B cell (primary cell): ENCODE measurements at regions not wholly inside any gene's neighbourhood (a gene's known extent, or its start where the extent isn't known, plus 50 kb on each side); places are given as distances from the start of the nearest gene placed in this dataset.

Experiments
- ATAC-seq: fragments of 200-7000 bp; cut with Tn5 transposase; one replicate; pipeline ENCODE4 v1.10.0; 2021; ENCODE audit warnings: low read depth, mild to moderate bottlenecking, moderate number of reproducible peaks, moderate library complexity
- CTCF ChIA-PET: fragments of 350-600 bp; sonication (Branson Sonifier 250); formaldehyde crosslinking; loops from one replicate; lab custom pipeline; 2021; ENCODE audit warnings: antibody characterized with exemption, inconsistent platforms; lab: Charles Lee
- POLR2A ChIA-PET: fragments of 350-600 bp; sonication (Branson Sonifier 250); formaldehyde crosslinking; loops from one replicate; lab custom pipeline; 2021; ENCODE audit warnings: antibody characterized with exemption; lab: Charles Lee
- DNase-seq: peaks from one replicate; pipeline ENCODE4 v3.0.0; 2013
- H2AFZ ChIP-seq: 2 replicates; pipeline ENCODE4 v1.6.1; 2012; ENCODE audit warnings: mild to moderate bottlenecking, low read depth, low read length; ENCODE audit not compliant: insufficient read depth, poor library complexity, severe bottlenecking
- H3K27ac ChIP-seq, 2 donors: 1 replicate in 1 of 2; 2 replicates in 1 of 2; pipeline ENCODE4 v1.5.1; 2012 to 2013; ENCODE audit warnings: low read length in 2 of 2, mild to moderate bottlenecking in 2 of 2, moderate library complexity in 1 of 2
- H3K27me3 ChIP-seq, 4 experiments: fragments of 200-600 bp in 1 of 4; sonication (generic) in 1 of 4; replicated peaks in 1 of 4; 1 replicate in 2 of 4; 2 replicates in 2 of 4; pipeline versions ENCODE4 v1.6.1 to v1.7.0; 2013 to 2016; ENCODE audit warnings: low read length in 3 of 4, mild to moderate bottlenecking in 2 of 4, mixed read lengths in 1 of 4, moderate library complexity in 1 of 4; ENCODE audit not compliant: insufficient read depth in 4 of 4, control insufficient read depth in 3 of 4; ENCODE audit errors: control extremely low read depth in 1 of 4
- H3K36me3 ChIP-seq, 2 experiments: replicated peaks in 1 of 2; 1 replicate in 1 of 2; 2 replicates in 1 of 2; pipeline versions ENCODE4 v1.6.1 to v1.7.1; 2013; ENCODE audit warnings: low read length in 1 of 2; ENCODE audit not compliant: insufficient read depth in 2 of 2, control insufficient read depth in 1 of 2; ENCODE audit errors: control extremely low read depth in 1 of 2, extremely low read depth in 1 of 2
- H3K4me1 ChIP-seq, 2 donors: fragments of 200-600 bp in 1 of 2; sonication (generic) in 1 of 2; 1 replicate in 1 of 2; 2 replicates in 1 of 2; pipeline versions ENCODE4 v1.5.1 to v1.6.1; 2013 to 2017; ENCODE audit warnings: low read length in 2 of 2; ENCODE audit not compliant: control insufficient read depth in 2 of 2, insufficient read depth in 2 of 2
- H3K4me2 ChIP-seq: replicated peaks from 2 replicates; pipeline ENCODE3; 2012; ENCODE audit warnings: mild to moderate bottlenecking, low read depth, low read length; ENCODE audit not compliant: poor library complexity, severe bottlenecking
- H3K4me3 ChIP-seq, 5 experiments: fragments of 200-600 bp in 1 of 5; sonication (generic) in 1 of 5; 1 replicate in 3 of 5; 2 replicates in 2 of 5; pipeline versions ENCODE4 v1.5.1 to v1.7.0; 2011 to 2016; ENCODE audit warnings: low read length in 4 of 5, mild to moderate bottlenecking in 4 of 5, low read depth in 2 of 5, control low read depth in 1 of 5, moderate library complexity in 1 of 5; ENCODE audit not compliant: insufficient read depth in 1 of 5; ENCODE audit errors: control extremely low read depth in 1 of 5, extremely low read depth in 1 of 5
- H3K79me2 ChIP-seq: fragments of 200-600 bp; sonication (generic); one replicate; pipeline ENCODE4 v1.6.0; 2016; ENCODE audit warnings: low read length; ENCODE audit not compliant: control insufficient read depth, insufficient read depth
- H3K9ac ChIP-seq: fragments of 200-600 bp; sonication (generic); 2 replicates; pipeline ENCODE4 v1.6.1; 2017; ENCODE audit warnings: mild to moderate bottlenecking, low read length, moderate library complexity
- H3K9me3 ChIP-seq, 3 donors: one replicate each; pipeline versions ENCODE4 v1.6.1 to v1.7.1; 2013; ENCODE audit warnings: low read length in 2 of 3; ENCODE audit not compliant: control insufficient read depth in 2 of 3, insufficient read depth in 1 of 3; ENCODE audit errors: control extremely low read depth in 1 of 3
- H4K20me1 ChIP-seq: 2 replicates; pipeline ENCODE4 v1.6.0; 2012; ENCODE audit warnings: mild to moderate bottlenecking, low read length; ENCODE audit not compliant: insufficient read depth, control insufficient read depth, poor library complexity, severe bottlenecking
- H3K27ac Mint-ChIP-seq: one replicate; pipeline ENCODE4 v1.8.0; 2021; ENCODE audit warnings: mixed read lengths
- H3K27me3 Mint-ChIP-seq: one replicate; pipeline ENCODE4 v1.8.0; 2021; ENCODE audit warnings: mixed read lengths
- H3K4me1 Mint-ChIP-seq: one replicate; pipeline ENCODE4 v1.8.0; 2021; ENCODE audit warnings: mixed read lengths
- H3K4me3 Mint-ChIP-seq: one replicate; pipeline ENCODE4 v1.8.0; 2021; ENCODE audit warnings: mixed read lengths
- H3K9me3 Mint-ChIP-seq: one replicate; pipeline ENCODE4 v1.8.0; 2022; ENCODE audit warnings: mixed read lengths; ENCODE audit not compliant: insufficient read depth
- CTCF ChIP-seq: fragments of 200-600 bp; IDR thresholded peaks from one replicate; pipeline ENCODE4 v1.8.0; 2022; ENCODE audit warnings: antibody characterized with exemption, mild to moderate bottlenecking
- EZH2 ChIP-seq: IDR thresholded peaks from 2 replicates; pipeline ENCODE4 v1.6.1; 2012; ENCODE audit warnings: borderline replicate concordance, low read depth, mild to moderate bottlenecking, moderate library complexity, low read length; ENCODE audit not compliant: insufficient read depth, poor library complexity, severe bottlenecking
- WGBS: methylation state at CpG from one replicate; pipeline ENCODE4 v1.1.5; 2013; ENCODE audit warnings: missing lambda C conversion rate; ENCODE audit not compliant: insufficient coverage; 5-methylcytosine and 5-hydroxymethylcytosine counted together
- intact Hi-C: fragments of 100-400 bp; cut with micrococcal nuclease; formaldehyde crosslinking; loops from one replicate; pipeline ENCODE4 v1.10.0; 2022

- Histone ChIP-seq H3K79me2 (no peaks in the 10 kb centered on the region), H3K9me3 (no peaks in the 10 kb centered on the region), H3K27ac (no peak overlapping the region), H3K9ac (no peak overlapping the region), H3K4me3 (no peak overlapping the region), H3K4me2 (no peak overlapping the region), H3K27me3 (no peaks in the 10 kb centered on the region), H3K4me1 (no peaks in the 10 kb centered on the region), H2AFZ (no peak overlapping the region), H3K36me3 (no peaks in the 10 kb centered on the region), H4K20me1 (no peaks in the 10 kb centered on the region)
- Mint-ChIP-seq H3K27me3 (no peaks in the 10 kb centered on the region), H3K9me3 (no peaks in the 10 kb centered on the region), H3K4me1 (no peaks in the 10 kb centered on the region), H3K4me3 (no peak overlapping the region), H3K27ac (no peak overlapping the region)
- ChIA-PET POLR2A (no interaction called here), CTCF (no interaction called here)
- ATAC-seq (no peak), DNase-seq (no peak)
- intact Hi-C loops = no loop called here
- 42% methylated on average over 1 of the region's 4 CpGs for WGBS
- TF ChIP-seq EZH2 (no peak), CTCF (no peak)
Observed at GRCh38 chr4:28886934-28887333, 1833.2 kb upstream of the PCDH7 start.

- ChIA-PET CTCF (interaction anchor here (1.0 kb wide), 1 partner anchor 17 kb away, joined by 3 read pairs; no protein-coding TSS in a partner anchor), POLR2A (no interaction called here)
- H3K79me2 ChIP-seq = no peaks in the 10 kb centered on the region
- H3K4me1 ChIP-seq = no peaks in the 10 kb centered on the region
- no peak overlapping the region for H3K27ac ChIP-seq
- no peak for TF ChIP-seq EZH2
- TF ChIP-seq CTCF = no peak
- Mint-ChIP-seq H3K9me3 (peaks cover 2% of the 10 kb centered on the region), H3K27ac (no peak overlapping the region), H3K4me1 (no peaks in the 10 kb centered on the region), H3K27me3 (no peaks in the 10 kb centered on the region), H3K4me3 (no peak overlapping the region)
- H2AFZ ChIP-seq = no peak overlapping the region
- no peak overlapping the region for H3K4me3 ChIP-seq
- no CpG with 5 or more reads among the region's 3 CpGs for WGBS
- H3K27me3 ChIP-seq = no peaks in the 10 kb centered on the region
- DNase-seq = no peak
- no peaks in the 10 kb centered on the region for H3K9me3 ChIP-seq
- no peak overlapping the region for H3K4me2 ChIP-seq
- H3K36me3 ChIP-seq = no peaks in the 10 kb centered on the region
- no peak overlapping the region for H3K9ac ChIP-seq
- intact Hi-C loops = no loop called here
- H4K20me1 ChIP-seq = no peaks in the 10 kb centered on the region
- ATAC-seq = no peak
Observed at GRCh38 chr4:28890949-28891775, 1829.0 kb upstream of the PCDH7 start.
